ENCODE measurements at regions not wholly inside any gene's neighbourhood (a gene's known extent, or its start where the extent isn't known, plus 50 kb on each side); places are given as distances from the start of the nearest gene placed in this dataset.

GRCh38 chr2:139241286-139241685 is 461.1 kb upstream of the NXPH2 start:
- DNase-seq = no peak

- DNase-seq = no peak
These were observed 456.8 kb upstream of the NXPH2 start for GRCh38 chr2:139237023-139237422.

- no peak for DNase-seq
These were observed 450.7 kb upstream of the NXPH2 start for GRCh38 chr2:139230881-139231280.

- DNase-seq = no peak
These were observed 448.1 kb upstream of the NXPH2 start for GRCh38 chr2:139228276-139228675.

- no peak for DNase-seq
These were observed 445.8 kb upstream of the NXPH2 start for GRCh38 chr2:139225961-139226360.

- DNase-seq = no peak
These were observed 438.0 kb upstream of the NXPH2 start for GRCh38 chr2:139218181-139218580.

GRCh38 chr2:139217641-139218040 is 437.5 kb upstream of the NXPH2 start:
- peak; percentile 6 for DNase-seq

GRCh38 chr2:139216435-139216834 is 436.2 kb upstream of the NXPH2 start:
- DNase-seq = no peak

GRCh38 chr2:139214801-139215200 is 434.6 kb upstream of the NXPH2 start:
- DNase-seq = no peak

GRCh38 chr2:139209586-139209985 is 429.4 kb upstream of the NXPH2 start:
- no peak for DNase-seq

- no peak for DNase-seq
These were observed 421.3 kb upstream of the NXPH2 start for GRCh38 chr2:139201516-139201915.

GRCh38 chr2:139196754-139197153 is 416.6 kb upstream of the NXPH2 start:
- DNase-seq = no peak

GRCh38 chr2:139194546-139194945 is 414.4 kb upstream of the NXPH2 start:
- DNase-seq = no peak

GRCh38 chr2:139177041-139177440 is 396.9 kb upstream of the NXPH2 start:
- no peak for DNase-seq

GRCh38 chr2:139175510-139175909 is 395.3 kb upstream of the NXPH2 start:
- no peak for DNase-seq

- DNase-seq = no peak
These were observed 390.2 kb upstream of the NXPH2 start for GRCh38 chr2:139170406-139170805.

GRCh38 chr2:139165601-139166000 is 385.4 kb upstream of the NXPH2 start:
- no peak for DNase-seq

GRCh38 chr2:139165041-139165440 is 384.9 kb upstream of the NXPH2 start:
- DNase-seq = no peak

GRCh38 chr2:139162957-139163356 is 382.8 kb upstream of the NXPH2 start:
- no peak for DNase-seq

- no peak for DNase-seq
These were observed 382.3 kb upstream of the NXPH2 start for GRCh38 chr2:139162456-139162855.

- DNase-seq = no peak
These were observed 380.6 kb upstream of the NXPH2 start for GRCh38 chr2:139160836-139161235.

GRCh38 chr2:139159177-139159576 is 379.0 kb upstream of the NXPH2 start:
- no peak for DNase-seq

- no peak for DNase-seq
These were observed 376.5 kb upstream of the NXPH2 start for GRCh38 chr2:139156730-139157129.

GRCh38 chr2:139155991-139156390 is 375.8 kb upstream of the NXPH2 start:
- DNase-seq = no peak

GRCh38 chr2:139142252-139142880 is 362.2 kb upstream of the NXPH2 start:
- peak; percentile 5 for DNase-seq

- DNase-seq = no peak
These were observed 344.1 kb upstream of the NXPH2 start for GRCh38 chr2:139124271-139124670.
